ENCODE measurements at regions not wholly inside any gene's neighbourhood (a gene's known extent, or its start where the extent isn't known, plus 50 kb on each side); places are given as distances from the start of the nearest gene placed in this dataset.

GRCh38 chr10:130817046-130817624 lies 494.4 kb downstream of the TCERG1L start:
- H3K4me3 ChIP-seq (ENCODE audit: insufficient read depth, low read depth, low read length, poor library complexity, severe bottlenecking): no peak overlapping the region
- no peaks in the 10 kb centered on the region for H3K27me3 ChIP-seq (replicated peaks; ENCODE audit: control insufficient read depth, insufficient read depth, low read length, poor library complexity, severe bottlenecking)
- DNase-seq: no peak
- H3K36me3 ChIP-seq (ENCODE audit: control insufficient read depth, insufficient read depth, low read length): no peaks in the 10 kb centered on the region
- H3K4me1 ChIP-seq (ENCODE audit: control insufficient read depth, insufficient read depth, low read length, poor library complexity, severe bottlenecking): no peaks in the 10 kb centered on the region
- H3K9me3 ChIP-seq (ENCODE audit: control insufficient read depth, low read length): no peaks in the 10 kb centered on the region
- no peak overlapping the region for H3K27ac ChIP-seq (ENCODE audit: insufficient read depth, low read length, poor library complexity, severe bottlenecking)

GRCh38 chr10:130817674-130818073 lies 493.8 kb downstream of the TCERG1L start:
- Histone ChIP-seq H3K27ac (ENCODE audit: insufficient read depth, low read length, poor library complexity, severe bottlenecking) (no peak overlapping the region), H3K9me3 (ENCODE audit: control insufficient read depth, low read length) (no peaks in the 10 kb centered on the region), H3K4me3 (ENCODE audit: insufficient read depth, low read depth, low read length, poor library complexity, severe bottlenecking) (no peak overlapping the region), H3K4me1 (ENCODE audit: control insufficient read depth, insufficient read depth, low read length, poor library complexity, severe bottlenecking) (no peaks in the 10 kb centered on the region), H3K36me3 (ENCODE audit: control insufficient read depth, insufficient read depth, low read length) (no peaks in the 10 kb centered on the region), H3K27me3 (replicated peaks; ENCODE audit: control insufficient read depth, insufficient read depth, low read length, poor library complexity, severe bottlenecking) (no peaks in the 10 kb centered on the region)
- DNase-seq: no peak

- no peak for DNase-seq
Measured at GRCh38 chr10:130820880-130821482, 490.5 kb downstream of the TCERG1L start.

GRCh38 chr10:130824230-130825014 lies 487.1 kb downstream of the TCERG1L start:
- no peaks in the 10 kb centered on the region for H3K36me3 ChIP-seq (ENCODE audit: control insufficient read depth, insufficient read depth, low read length)
- H3K9me3 ChIP-seq (ENCODE audit: control insufficient read depth, low read length): peaks cover 2% of the 10 kb centered on the region
- no peak overlapping the region for H3K4me3 ChIP-seq (ENCODE audit: insufficient read depth, low read depth, low read length, poor library complexity, severe bottlenecking)
- H3K4me1 ChIP-seq (ENCODE audit: control insufficient read depth, insufficient read depth, low read length, poor library complexity, severe bottlenecking): no peaks in the 10 kb centered on the region
- no peak for DNase-seq
- no peaks in the 10 kb centered on the region for H3K27me3 ChIP-seq (replicated peaks; ENCODE audit: control insufficient read depth, insufficient read depth, low read length, poor library complexity, severe bottlenecking)
- no peak overlapping the region for H3K27ac ChIP-seq (ENCODE audit: insufficient read depth, low read length, poor library complexity, severe bottlenecking)

More at GRCh38 chr10:130820880-130821482, 490.5 kb downstream of the TCERG1L start:
- H3K4me3 ChIP-seq (ENCODE audit: insufficient read depth, low read depth, low read length, poor library complexity, severe bottlenecking): no peak overlapping the region
- peaks cover 2% of the 10 kb centered on the region for H3K9me3 ChIP-seq (ENCODE audit: control insufficient read depth, low read length)
- no peaks in the 10 kb centered on the region for H3K27me3 ChIP-seq (replicated peaks; ENCODE audit: control insufficient read depth, insufficient read depth, low read length, poor library complexity, severe bottlenecking)
- H3K27ac ChIP-seq (ENCODE audit: insufficient read depth, low read length, poor library complexity, severe bottlenecking): no peak overlapping the region
- H3K4me1 ChIP-seq (ENCODE audit: control insufficient read depth, insufficient read depth, low read length, poor library complexity, severe bottlenecking): no peaks in the 10 kb centered on the region
- H3K36me3 ChIP-seq (ENCODE audit: control insufficient read depth, insufficient read depth, low read length): no peaks in the 10 kb centered on the region

- Histone ChIP-seq H3K36me3 (ENCODE audit: control insufficient read depth, insufficient read depth, low read length) (no peaks in the 10 kb centered on the region), H3K27me3 (replicated peaks; ENCODE audit: control insufficient read depth, insufficient read depth, low read length, poor library complexity, severe bottlenecking) (no peaks in the 10 kb centered on the region), H3K4me1 (ENCODE audit: control insufficient read depth, insufficient read depth, low read length, poor library complexity, severe bottlenecking) (no peaks in the 10 kb centered on the region), H3K4me3 (ENCODE audit: insufficient read depth, low read depth, low read length, poor library complexity, severe bottlenecking) (no peak overlapping the region), H3K9me3 (ENCODE audit: control insufficient read depth, low read length) (no peaks in the 10 kb centered on the region), H3K27ac (ENCODE audit: insufficient read depth, low read length, poor library complexity, severe bottlenecking) (no peak overlapping the region)
- no peak for DNase-seq
Measured at GRCh38 chr10:130833596-130833995, 477.9 kb downstream of the TCERG1L start.

GRCh38 chr10:130834170-130834569 lies 477.4 kb downstream of the TCERG1L start:
- H3K4me3 ChIP-seq (ENCODE audit: insufficient read depth, low read depth, low read length, poor library complexity, severe bottlenecking): no peak overlapping the region
- no peaks in the 10 kb centered on the region for H3K36me3 ChIP-seq (ENCODE audit: control insufficient read depth, insufficient read depth, low read length)
- no peaks in the 10 kb centered on the region for H3K4me1 ChIP-seq (ENCODE audit: control insufficient read depth, insufficient read depth, low read length, poor library complexity, severe bottlenecking)
- no peak overlapping the region for H3K27ac ChIP-seq (ENCODE audit: insufficient read depth, low read length, poor library complexity, severe bottlenecking)
- no peaks in the 10 kb centered on the region for H3K9me3 ChIP-seq (ENCODE audit: control insufficient read depth, low read length)
- no peaks in the 10 kb centered on the region for H3K27me3 ChIP-seq (replicated peaks; ENCODE audit: control insufficient read depth, insufficient read depth, low read length, poor library complexity, severe bottlenecking)
- no peak for DNase-seq

GRCh38 chr10:130834573-130834972 lies 476.9 kb downstream of the TCERG1L start:
- DNase-seq: no peak
- Histone ChIP-seq H3K4me3 (ENCODE audit: insufficient read depth, low read depth, low read length, poor library complexity, severe bottlenecking) (no peak overlapping the region), H3K27me3 (replicated peaks; ENCODE audit: control insufficient read depth, insufficient read depth, low read length, poor library complexity, severe bottlenecking) (no peaks in the 10 kb centered on the region), H3K4me1 (ENCODE audit: control insufficient read depth, insufficient read depth, low read length, poor library complexity, severe bottlenecking) (no peaks in the 10 kb centered on the region), H3K9me3 (ENCODE audit: control insufficient read depth, low read length) (no peaks in the 10 kb centered on the region), H3K36me3 (ENCODE audit: control insufficient read depth, insufficient read depth, low read length) (no peaks in the 10 kb centered on the region), H3K27ac (ENCODE audit: insufficient read depth, low read length, poor library complexity, severe bottlenecking) (no peak overlapping the region)

- Histone ChIP-seq H3K36me3 (ENCODE audit: control insufficient read depth, insufficient read depth, low read length) (no peaks in the 10 kb centered on the region), H3K27me3 (replicated peaks; ENCODE audit: control insufficient read depth, insufficient read depth, low read length, poor library complexity, severe bottlenecking) (no peaks in the 10 kb centered on the region), H3K4me3 (ENCODE audit: insufficient read depth, low read depth, low read length, poor library complexity, severe bottlenecking) (no peak overlapping the region), H3K27ac (ENCODE audit: insufficient read depth, low read length, poor library complexity, severe bottlenecking) (no peak overlapping the region), H3K9me3 (ENCODE audit: control insufficient read depth, low read length) (no peaks in the 10 kb centered on the region), H3K4me1 (ENCODE audit: control insufficient read depth, insufficient read depth, low read length, poor library complexity, severe bottlenecking) (no peaks in the 10 kb centered on the region)
- DNase-seq: no peak
Measured at GRCh38 chr10:130835068-130835467, 476.5 kb downstream of the TCERG1L start.

GRCh38 chr10:130836344-130836743 lies 475.2 kb downstream of the TCERG1L start:
- H3K4me1 ChIP-seq (ENCODE audit: control insufficient read depth, insufficient read depth, low read length, poor library complexity, severe bottlenecking): no peaks in the 10 kb centered on the region
- no peak overlapping the region for H3K27ac ChIP-seq (ENCODE audit: insufficient read depth, low read length, poor library complexity, severe bottlenecking)
- DNase-seq: no peak
- H3K4me3 ChIP-seq (ENCODE audit: insufficient read depth, low read depth, low read length, poor library complexity, severe bottlenecking): no peak overlapping the region
- H3K9me3 ChIP-seq (ENCODE audit: control insufficient read depth, low read length): no peaks in the 10 kb centered on the region
- no peaks in the 10 kb centered on the region for H3K27me3 ChIP-seq (replicated peaks; ENCODE audit: control insufficient read depth, insufficient read depth, low read length, poor library complexity, severe bottlenecking)
- no peaks in the 10 kb centered on the region for H3K36me3 ChIP-seq (ENCODE audit: control insufficient read depth, insufficient read depth, low read length)

GRCh38 chr10:130843051-130843653 lies 468.4 kb downstream of the TCERG1L start:
- DNase-seq: no peak
- H3K4me1 ChIP-seq (ENCODE audit: control insufficient read depth, insufficient read depth, low read length, poor library complexity, severe bottlenecking): no peaks in the 10 kb centered on the region
- no peak overlapping the region for H3K4me3 ChIP-seq (ENCODE audit: insufficient read depth, low read depth, low read length, poor library complexity, severe bottlenecking)

More at GRCh38 chr10:130843051-130843653, 468.4 kb downstream of the TCERG1L start:
- Histone ChIP-seq H3K9me3 (ENCODE audit: control insufficient read depth, low read length) (no peaks in the 10 kb centered on the region), H3K36me3 (ENCODE audit: control insufficient read depth, insufficient read depth, low read length) (no peaks in the 10 kb centered on the region), H3K27ac (ENCODE audit: insufficient read depth, low read length, poor library complexity, severe bottlenecking) (no peak overlapping the region), H3K27me3 (replicated peaks; ENCODE audit: control insufficient read depth, insufficient read depth, low read length, poor library complexity, severe bottlenecking) (no peaks in the 10 kb centered on the region)

Data from effector memory CD4-positive, alpha-beta T cell (primary cell).